Pons (tissue), 1 donor: ENCODE measurements at regions not wholly inside any gene's neighbourhood (a gene's known extent, or its start where the extent isn't known, plus 50 kb on each side); places are given as distances from the start of the nearest gene placed in this dataset.
"Not testable (repeated sequence)": the region's sequence is repeated elsewhere in the genome, so short reads cannot be mapped to it uniquely, and the experiment has no call there.

ENCODE experiments used
- DNase-seq: peaks from one replicate; pipeline ENCODE4 v3.0.0-alpha.2; 2016; ENCODE audit warnings: low spot score

- DNase-seq, result not testable (repeated sequence)
Measured at GRCh38 chr22:16911340-16911739, 86.1 kb upstream of the XKR3 start.

DNA sequence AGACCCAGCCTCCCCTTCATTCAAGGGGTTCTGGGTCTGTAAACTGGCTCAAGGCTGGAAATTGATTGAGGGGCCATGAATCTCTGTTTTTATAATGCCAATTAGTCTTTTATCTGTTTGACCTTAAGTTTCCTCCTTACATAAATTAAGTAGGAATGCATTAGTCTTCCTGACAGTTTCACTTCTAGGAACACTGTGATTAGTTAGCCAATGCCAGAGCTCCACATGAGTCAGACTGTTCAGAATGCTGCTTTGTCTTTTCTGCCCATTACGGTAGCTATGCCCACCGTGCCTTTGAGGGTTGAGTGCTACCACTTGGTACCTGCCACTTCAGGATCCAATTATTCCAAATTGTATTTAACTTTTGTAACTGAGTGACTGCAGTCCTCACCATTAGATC is 76.8 kb upstream of the XKR3 start:
- not testable (repeated sequence) for DNase-seq

DNA sequence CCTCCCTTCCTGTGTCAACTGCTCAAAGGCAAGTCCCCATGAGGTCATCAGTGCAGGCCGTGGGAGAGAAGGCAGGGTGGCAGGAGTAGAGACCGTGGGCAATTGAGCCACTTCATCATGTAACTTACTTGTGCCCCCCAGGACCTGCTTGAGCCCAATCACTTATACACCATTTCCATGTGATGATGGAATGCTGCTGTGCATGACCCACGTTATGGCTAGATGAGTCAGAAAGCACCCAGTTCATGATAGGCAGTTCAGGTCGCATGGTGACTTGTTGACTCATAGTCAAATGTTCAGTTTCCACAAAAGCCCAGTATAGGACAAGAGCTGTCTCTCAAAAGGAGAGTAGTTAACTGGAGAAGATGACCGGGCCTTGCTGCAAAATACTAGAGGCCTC is 76.4 kb upstream of the XKR3 start:
- not testable (repeated sequence) for DNase-seq

DNA sequence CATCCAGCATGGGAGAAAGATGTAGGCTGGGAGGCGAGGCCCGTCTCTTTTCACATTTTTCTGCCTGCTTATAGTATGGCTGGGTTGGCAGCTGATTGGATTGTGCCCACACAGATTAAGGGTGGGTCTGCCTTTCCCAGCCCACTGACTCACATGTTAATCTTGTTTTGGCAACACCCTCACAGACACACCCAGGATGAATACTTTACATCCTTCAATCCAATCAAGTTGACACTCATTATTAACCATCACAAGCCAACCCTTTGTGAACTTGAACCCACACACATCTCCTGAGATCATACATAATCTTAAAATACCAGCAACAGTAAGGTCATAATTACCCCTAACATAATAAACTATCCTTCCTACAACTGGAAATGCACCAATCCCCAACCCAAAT is 74.1 kb upstream of the XKR3 start:
- not testable (repeated sequence) for DNase-seq

DNA sequence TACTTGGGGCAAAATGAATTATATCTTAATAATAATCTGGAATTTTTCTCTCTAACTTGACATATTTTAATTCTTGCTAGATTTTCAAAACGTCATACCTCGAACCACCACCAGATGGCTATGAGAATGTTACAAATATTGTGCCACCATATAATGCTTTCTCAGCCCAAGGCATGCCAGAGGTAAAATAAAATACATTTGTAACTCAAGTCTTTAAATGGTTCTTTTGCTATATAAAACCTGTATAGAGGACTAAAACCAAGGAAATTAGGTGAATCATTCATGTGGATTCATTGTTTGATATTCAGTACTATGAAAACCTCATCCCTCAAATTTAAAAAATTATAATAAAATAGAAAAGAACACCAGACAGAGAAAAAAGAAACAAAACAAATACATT is 72.2 kb upstream of the XKR3 start:
- not testable (repeated sequence) for DNase-seq

DNA sequence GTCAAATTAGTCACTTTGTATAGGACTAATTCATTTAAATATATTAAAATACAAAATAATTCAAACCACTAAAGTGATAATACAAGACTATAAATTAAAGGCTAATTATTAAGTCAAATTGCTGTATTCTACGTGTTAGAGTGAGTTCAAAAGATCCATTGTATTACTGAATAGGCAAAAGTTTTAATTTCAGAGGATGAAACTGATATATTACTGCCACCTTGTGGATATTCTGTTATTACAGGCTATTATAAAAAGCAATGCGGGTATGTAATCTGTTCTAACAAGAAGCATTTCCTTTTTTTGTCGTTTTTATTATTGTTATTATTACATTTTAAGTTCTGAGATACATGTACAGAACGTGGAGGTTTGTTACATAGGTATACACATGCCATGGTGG is 66.7 kb upstream of the XKR3 start:
- DNase-seq, result not testable (repeated sequence)

- peak; percentile 90 for DNase-seq
Measured at GRCh38 chr22:16876339-16876738, 51.1 kb upstream of the XKR3 start.
